ENCODE measurements at regions not wholly inside any gene's neighbourhood (a gene's known extent, or its start where the extent isn't known, plus 50 kb on each side); places are given as distances from the start of the nearest gene placed in this dataset.

DNA sequence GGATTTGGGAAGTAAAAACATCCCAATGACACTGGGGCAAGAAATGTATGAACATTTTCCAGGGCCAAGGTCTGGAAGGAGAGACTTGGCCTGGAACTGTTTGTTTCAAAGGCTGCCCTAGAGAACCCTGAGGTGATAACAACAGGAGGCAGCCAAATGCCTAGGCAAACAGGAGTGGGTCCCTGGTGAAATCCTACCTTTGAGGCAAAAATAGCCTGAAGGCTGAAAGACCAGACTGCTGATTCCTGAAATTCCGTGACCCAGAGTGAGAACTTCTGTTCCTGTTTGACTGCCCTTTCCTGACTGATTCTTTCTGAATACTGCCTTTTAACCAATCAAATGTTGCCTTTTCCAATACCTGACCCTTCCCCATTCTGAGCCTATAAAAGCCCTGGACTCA, 196.4 kb downstream of the NSUN3 start:
- TF ChIP-seq, protein P1, sequence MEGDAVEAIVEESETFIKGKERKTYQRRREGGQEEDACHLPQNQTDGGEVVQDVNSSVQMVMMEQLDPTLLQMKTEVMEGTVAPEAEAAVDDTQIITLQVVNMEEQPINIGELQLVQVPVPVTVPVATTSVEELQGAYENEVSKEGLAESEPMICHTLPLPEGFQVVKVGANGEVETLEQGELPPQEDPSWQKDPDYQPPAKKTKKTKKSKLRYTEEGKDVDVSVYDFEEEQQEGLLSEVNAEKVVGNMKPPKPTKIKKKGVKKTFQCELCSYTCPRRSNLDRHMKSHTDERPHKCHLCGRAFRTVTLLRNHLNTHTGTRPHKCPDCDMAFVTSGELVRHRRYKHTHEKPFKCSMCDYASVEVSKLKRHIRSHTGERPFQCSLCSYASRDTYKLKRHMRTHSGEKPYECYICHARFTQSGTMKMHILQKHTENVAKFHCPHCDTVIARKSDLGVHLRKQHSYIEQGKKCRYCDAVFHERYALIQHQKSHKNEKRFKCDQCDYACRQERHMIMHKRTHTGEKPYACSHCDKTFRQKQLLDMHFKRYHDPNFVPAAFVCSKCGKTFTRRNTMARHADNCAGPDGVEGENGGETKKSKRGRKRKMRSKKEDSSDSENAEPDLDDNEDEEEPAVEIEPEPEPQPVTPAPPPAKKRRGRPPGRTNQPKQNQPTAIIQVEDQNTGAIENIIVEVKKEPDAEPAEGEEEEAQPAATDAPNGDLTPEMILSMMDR (IDR thresholded peaks at IDR 0.05; ENCODE audit: insufficient read depth, low read length, poor library complexity, severe bottlenecking) = no peak
- Histone ChIP-seq H3K36me3 (ENCODE audit: control insufficient read depth, insufficient read depth, low read length) (no peaks in the 10 kb centered on the region), H3K27me3 (ENCODE audit: control insufficient read depth, insufficient read depth, low read length) (no peaks in the 10 kb centered on the region), H3K4me3 (ENCODE audit: low read depth, low read length) (no peak overlapping the region)
- no peak for DNase-seq (ENCODE audit: low read depth)

DNA sequence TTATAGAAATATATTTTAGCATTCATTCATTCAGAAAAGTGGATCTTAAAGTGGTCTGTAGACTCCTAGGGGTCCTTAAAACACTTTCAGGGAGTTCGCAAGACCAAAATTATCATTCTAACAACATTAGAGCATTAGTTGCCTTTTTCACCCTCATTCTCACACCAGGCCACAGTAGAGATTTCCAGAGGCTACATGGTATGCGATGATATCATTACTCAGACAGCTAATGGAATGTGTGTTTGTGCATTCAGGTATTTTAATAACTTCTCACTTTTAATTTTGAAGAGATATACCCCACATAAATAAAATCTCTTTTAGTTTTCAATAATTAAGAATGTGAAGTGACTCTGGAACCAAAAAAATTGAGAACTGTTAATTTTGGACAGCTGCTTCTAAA, 206.9 kb downstream of the NSUN3 start:
- Histone ChIP-seq H3K4me3 (ENCODE audit: low read depth, low read length) (no peak overlapping the region), H3K27me3 (ENCODE audit: control insufficient read depth, insufficient read depth, low read length) (no peaks in the 10 kb centered on the region), H3K36me3 (ENCODE audit: control insufficient read depth, insufficient read depth, low read length) (no peaks in the 10 kb centered on the region)
- peak; percentile 18 for DNase-seq (ENCODE audit: low read depth)
- TF ChIP-seq, protein P1 (IDR thresholded peaks at IDR 0.05; ENCODE audit: insufficient read depth, low read length, poor library complexity, severe bottlenecking) = no peak

DNA sequence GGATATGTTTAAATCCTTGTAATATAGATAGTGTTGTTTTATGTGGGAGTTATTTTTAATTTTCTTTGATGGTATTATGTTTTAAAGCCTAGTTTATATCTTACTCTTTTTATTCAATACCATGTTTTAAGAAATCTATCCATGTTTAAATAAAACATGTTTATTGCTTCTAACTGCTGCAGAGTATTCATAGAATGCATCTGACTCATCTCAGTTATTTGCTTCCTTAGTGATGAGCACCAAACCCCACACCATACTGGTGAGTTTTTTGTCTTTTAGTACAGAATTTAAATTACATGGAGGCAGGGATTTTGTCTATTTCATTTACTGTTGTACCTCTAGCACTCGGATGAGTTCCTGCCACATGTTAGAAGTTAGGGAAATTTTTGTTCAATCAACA, 209.2 kb downstream of the NSUN3 start:
- H3K27me3 ChIP-seq (ENCODE audit: control insufficient read depth, insufficient read depth, low read length) = no peaks in the 10 kb centered on the region
- H3K36me3 ChIP-seq (ENCODE audit: control insufficient read depth, insufficient read depth, low read length) = no peaks in the 10 kb centered on the region
- no peak for DNase-seq (ENCODE audit: low read depth)
- TF ChIP-seq, protein P1 (IDR thresholded peaks at IDR 0.05; ENCODE audit: insufficient read depth, low read length, poor library complexity, severe bottlenecking) = no peak
- H3K4me3 ChIP-seq (ENCODE audit: low read depth, low read length) = no peak overlapping the region

DNA sequence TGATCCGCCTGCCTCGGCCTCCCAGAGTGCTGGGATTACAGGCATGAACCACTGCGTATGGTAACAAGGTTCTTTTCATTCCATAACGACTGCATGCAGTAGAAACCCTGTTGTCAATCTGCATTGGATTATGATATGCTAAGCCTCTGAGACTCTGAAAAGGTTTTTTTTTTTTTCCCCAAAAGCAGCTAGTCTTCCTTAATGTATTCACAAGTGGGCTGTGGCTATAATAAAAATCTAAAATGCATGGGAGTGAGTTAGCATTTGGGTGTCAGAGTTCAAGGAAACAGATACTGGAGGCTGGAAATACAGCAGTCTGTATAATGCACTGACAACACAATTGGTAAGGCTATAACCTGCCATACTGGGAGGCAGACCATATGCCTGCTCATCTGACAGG, 218.1 kb downstream of the NSUN3 start:
- TF ChIP-seq, protein P1 (IDR thresholded peaks at IDR 0.05; ENCODE audit: insufficient read depth, low read length, poor library complexity, severe bottlenecking) = no peak
- DNase-seq (ENCODE audit: low read depth) = no peak
- H3K4me3 ChIP-seq (ENCODE audit: low read depth, low read length) = no peak overlapping the region
- no peaks in the 10 kb centered on the region for H3K36me3 ChIP-seq (ENCODE audit: control insufficient read depth, insufficient read depth, low read length)
- H3K27me3 ChIP-seq (ENCODE audit: control insufficient read depth, insufficient read depth, low read length) = no peaks in the 10 kb centered on the region

DNA sequence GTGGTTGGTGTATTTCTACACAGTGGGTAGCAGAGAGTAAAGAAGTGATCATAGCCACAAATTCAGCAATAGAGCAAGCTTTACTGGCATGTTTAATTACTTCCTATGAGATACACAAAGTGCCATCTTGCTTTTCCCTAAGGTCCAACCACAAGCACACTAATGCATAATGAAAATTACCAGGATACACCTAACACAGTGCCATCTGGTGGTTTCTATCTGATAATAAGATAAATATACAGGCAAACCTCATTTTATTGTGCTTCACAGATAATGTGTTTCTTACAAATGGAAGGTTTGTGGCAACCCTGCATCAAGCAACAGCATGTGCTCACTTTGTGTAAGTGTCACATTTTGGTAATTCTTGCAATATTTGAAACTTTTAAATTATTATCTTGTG, 223.0 kb downstream of the NSUN3 start:
- H3K36me3 ChIP-seq (ENCODE audit: control insufficient read depth, insufficient read depth, low read length) = no peaks in the 10 kb centered on the region
- H3K4me3 ChIP-seq (ENCODE audit: low read depth, low read length) = no peak overlapping the region
- DNase-seq (ENCODE audit: low read depth) = no peak
- TF ChIP-seq, protein P1 (IDR thresholded peaks at IDR 0.05; ENCODE audit: insufficient read depth, low read length, poor library complexity, severe bottlenecking) = peak; percentile 34
- no peaks in the 10 kb centered on the region for H3K27me3 ChIP-seq (ENCODE audit: control insufficient read depth, insufficient read depth, low read length)

DNA sequence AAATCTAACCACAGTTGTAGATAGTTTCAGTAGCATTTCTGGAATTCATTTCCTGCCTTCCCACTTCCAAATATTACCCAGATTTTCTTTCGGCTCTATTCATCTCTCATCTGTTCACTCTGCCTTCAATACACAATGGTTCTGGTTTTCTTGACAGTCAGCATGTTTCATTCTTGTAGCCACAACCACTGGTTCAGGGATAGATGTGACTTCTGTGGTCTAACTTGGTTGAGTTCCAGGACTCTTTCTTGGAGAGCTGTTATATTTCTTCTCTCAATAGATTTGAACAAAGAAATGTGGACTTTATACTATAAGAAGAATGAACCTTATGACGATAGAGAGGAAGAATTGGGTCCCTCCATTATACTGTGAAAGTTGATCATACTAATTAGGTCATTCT, 228.8 kb downstream of the NSUN3 start:
- Histone ChIP-seq H3K27me3 (ENCODE audit: control insufficient read depth, insufficient read depth, low read length) (no peaks in the 10 kb centered on the region), H3K36me3 (ENCODE audit: control insufficient read depth, insufficient read depth, low read length) (no peaks in the 10 kb centered on the region), H3K4me3 (ENCODE audit: low read depth, low read length) (no peak overlapping the region)
- TF ChIP-seq, protein P1 (IDR thresholded peaks at IDR 0.05; ENCODE audit: insufficient read depth, low read length, poor library complexity, severe bottlenecking) = no peak
- no peak for DNase-seq (ENCODE audit: low read depth)

Data from kidney epithelial cell (primary cell).